Mesenchymal stem cell (in vitro differentiated cells and primary cell): ENCODE measurements at regions not wholly inside any gene's neighbourhood (a gene's known extent, or its start where the extent isn't known, plus 50 kb on each side); places are given as distances from the start of the nearest gene placed in this dataset.
"Not testable (repeated sequence)": the region's sequence is repeated elsewhere in the genome, so short reads cannot be mapped to it uniquely, and the experiment has no call there.

Experiments
- DNase-seq: peaks from one replicate; pipeline ENCODE4 v3.0.0-alpha.2; 2013
- H2AFZ ChIP-seq: one replicate; pipeline ENCODE4 v1.6.1; 2013; ENCODE audit warnings: low read depth, mild to moderate bottlenecking, control low read depth, inconsistent platforms, low read length, moderate library complexity
- H2AK5ac ChIP-seq: 2 replicates; pipeline ENCODE4 v1.6.1; 2013; ENCODE audit warnings: low read length, moderate library complexity, mild to moderate bottlenecking, inconsistent platforms; ENCODE audit not compliant: severe bottlenecking
- H2BK120ac ChIP-seq: one replicate; pipeline ENCODE4 v1.6.1; 2013; ENCODE audit warnings: low read depth, mild to moderate bottlenecking, inconsistent platforms, low read length, moderate library complexity
- H2BK12ac ChIP-seq, 2 experiments: one replicate each; pipeline ENCODE4 v1.6.1; 2013; ENCODE audit warnings: inconsistent platforms in 2 of 2, low read length in 2 of 2, mild to moderate bottlenecking in 2 of 2, moderate library complexity in 2 of 2, control low read depth in 1 of 2
- H2BK15ac ChIP-seq: one replicate; pipeline ENCODE4 v1.6.1; 2013; ENCODE audit warnings: mild to moderate bottlenecking, low read depth, inconsistent platforms; ENCODE audit not compliant: poor library complexity, severe bottlenecking
- H2BK5ac ChIP-seq: 2 replicates; pipeline ENCODE4 v1.6.1; 2013; ENCODE audit warnings: low read depth, mild to moderate bottlenecking, low read length, control low read depth, inconsistent platforms; ENCODE audit not compliant: poor library complexity, severe bottlenecking
- H3K14ac ChIP-seq, 2 experiments: one replicate each; pipeline ENCODE4 v1.6.1; 2013; ENCODE audit warnings: inconsistent platforms in 2 of 2, low read length in 2 of 2, control low read depth in 1 of 2, mild to moderate bottlenecking in 1 of 2, moderate library complexity in 1 of 2
- H3K18ac ChIP-seq, 2 experiments: one replicate each; pipeline ENCODE4 v1.6.1; 2013; ENCODE audit warnings: inconsistent platforms in 2 of 2, low read length in 2 of 2, control low read depth in 1 of 2, low read depth in 1 of 2, mild to moderate bottlenecking in 1 of 2
- H3K23ac ChIP-seq, 2 experiments: one replicate each; pipeline ENCODE4 v1.6.1; 2013; ENCODE audit warnings: inconsistent platforms in 2 of 2, low read length in 2 of 2, mild to moderate bottlenecking in 2 of 2, moderate library complexity in 2 of 2, control low read depth in 1 of 2
- H3K27ac ChIP-seq: 2 replicates; pipeline ENCODE4 v1.5.1; 2013; ENCODE audit warnings: mild to moderate bottlenecking, moderate library complexity, low read length, control low read depth, inconsistent platforms; ENCODE audit not compliant: poor library complexity, severe bottlenecking
- H3K27me3 ChIP-seq, 2 experiments: 2 replicates each; pipeline versions ENCODE4 v1.6.1 to v1.7.0; 2013; ENCODE audit warnings: low read length in 2 of 2, mild to moderate bottlenecking in 2 of 2, moderate library complexity in 2 of 2, control low read depth in 1 of 2, inconsistent platforms in 1 of 2; ENCODE audit not compliant: control insufficient read depth in 1 of 2, insufficient read depth in 1 of 2
- H3K36me3 ChIP-seq, 2 experiments: 2 replicates each; pipeline versions ENCODE4 v1.6.1 to v1.7.0; 2013; ENCODE audit warnings: low read length in 2 of 2, control low read depth in 1 of 2, inconsistent platforms in 1 of 2, low read depth in 1 of 2, mild to moderate bottlenecking in 1 of 2; ENCODE audit not compliant: insufficient read depth in 2 of 2, control insufficient read depth in 1 of 2
- H3K4ac ChIP-seq, 2 experiments: one replicate each; pipeline ENCODE4 v1.6.1; 2013; ENCODE audit warnings: inconsistent platforms in 2 of 2, low read length in 2 of 2, mild to moderate bottlenecking in 2 of 2, moderate library complexity in 2 of 2, control low read depth in 1 of 2, low read depth in 1 of 2
- H3K4me1 ChIP-seq: 2 replicates; pipeline ENCODE4 v1.6.1; 2013; ENCODE audit warnings: low read depth, low read length, control low read depth; ENCODE audit not compliant: control insufficient read depth, insufficient read depth
- H3K4me2 ChIP-seq: 2 replicates; pipeline ENCODE4 v1.6.1; 2013; ENCODE audit warnings: low read length, mild to moderate bottlenecking, inconsistent platforms; ENCODE audit not compliant: poor library complexity, severe bottlenecking
- H3K4me3 ChIP-seq, 2 experiments: 2 replicates each; pipeline versions ENCODE4 v1.5.1 to v1.7.0; 2013; ENCODE audit warnings: low read length in 2 of 2, mild to moderate bottlenecking in 2 of 2, control low read depth in 1 of 2, low read depth in 1 of 2; ENCODE audit not compliant: insufficient read depth in 1 of 2
- H3K79me1 ChIP-seq: replicated peaks from 2 replicates; pipeline ENCODE4 v1.6.1; 2013; ENCODE audit warnings: mild to moderate bottlenecking, control low read depth, low read length, inconsistent platforms; ENCODE audit not compliant: poor library complexity, severe bottlenecking
- H3K9ac ChIP-seq: 2 replicates; pipeline ENCODE4 v1.7.0; 2013; ENCODE audit warnings: mild to moderate bottlenecking, low read length, moderate library complexity
- H3K9me3 ChIP-seq: 2 replicates; pipeline ENCODE4 v1.7.0; 2013; ENCODE audit warnings: mild to moderate bottlenecking, low read length; ENCODE audit not compliant: control insufficient read depth
- H4K8ac ChIP-seq: one replicate; pipeline ENCODE4 v1.6.1; 2013; ENCODE audit warnings: inconsistent platforms, mild to moderate bottlenecking, low read length, moderate library complexity
- H4K91ac ChIP-seq: one replicate; pipeline ENCODE4 v1.6.1; 2013; ENCODE audit warnings: mild to moderate bottlenecking, low read length, inconsistent platforms
- WGBS: methylation state at CpG from one replicate; pipeline ENCODE4 v1.1.7; 2013; ENCODE audit warnings: mixed read lengths; 5-methylcytosine and 5-hydroxymethylcytosine counted together

DNA sequence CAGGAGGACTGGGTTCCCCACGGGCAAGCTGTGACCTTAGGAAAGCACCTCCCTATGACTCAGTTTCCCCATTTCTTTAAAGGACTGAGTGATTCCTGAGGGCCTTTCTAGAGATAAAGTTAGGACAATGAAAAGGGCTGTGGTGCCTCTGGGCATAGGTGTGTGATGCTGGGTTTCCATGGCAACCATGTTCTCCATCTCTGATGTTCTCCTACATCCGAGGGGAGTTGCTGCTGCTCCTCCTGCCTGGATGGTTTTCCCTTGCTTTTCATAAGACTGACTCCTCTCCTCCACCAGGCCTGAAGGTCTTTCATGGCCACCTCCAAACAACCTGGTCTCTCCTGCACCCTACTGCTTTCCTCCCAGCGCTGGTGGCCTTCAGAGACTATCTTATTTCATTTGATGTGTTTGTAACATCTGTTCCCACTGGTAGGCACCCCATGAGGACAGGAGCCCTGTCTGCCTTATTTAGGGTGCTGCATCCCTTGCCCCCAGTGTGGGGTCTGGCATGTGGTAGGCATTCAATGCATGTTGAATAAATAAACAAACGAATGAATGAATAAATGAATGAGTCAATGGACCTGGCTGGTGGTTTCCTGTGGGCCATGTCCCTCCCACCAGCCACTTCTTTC, 112.2 kb upstream of the HAND1 start:
- H2AK5ac ChIP-seq, result no peak overlapping the region
- H3K27me3 ChIP-seq, result peaks cover 20 to 42% of the 10 kb centered on the region in 2 experiments
- no peak overlapping the region for H4K91ac ChIP-seq
- WGBS, result 88% methylated on average over 4 of the region's 4 CpGs
- no peak overlapping the region for H3K9ac ChIP-seq
- DNase-seq, result no peak
- no peak overlapping the region for H3K27ac ChIP-seq
- H3K14ac ChIP-seq, result no peak overlapping the region
- H3K4me2 ChIP-seq, result no peak overlapping the region
- no peak overlapping the region for H3K23ac ChIP-seq
- no peak overlapping the region for H2BK12ac ChIP-seq
- H3K4me1 ChIP-seq, result no peaks in the 10 kb centered on the region
- H3K79me1 ChIP-seq, result no peaks in the 10 kb centered on the region
- H3K36me3 ChIP-seq, result no peaks in the 10 kb centered on the region
- no peak overlapping the region for H2BK120ac ChIP-seq
- no peak overlapping the region for H2AFZ ChIP-seq
- H3K18ac ChIP-seq, result no peak overlapping the region
- no peak overlapping the region for H4K8ac ChIP-seq
- no peak overlapping the region for H2BK5ac ChIP-seq
- no peak overlapping the region for H3K4ac ChIP-seq
- H3K9me3 ChIP-seq, result no peaks in the 10 kb centered on the region
- no peak overlapping the region for H3K4me3 ChIP-seq
- H2BK15ac ChIP-seq, result no peak overlapping the region

DNA sequence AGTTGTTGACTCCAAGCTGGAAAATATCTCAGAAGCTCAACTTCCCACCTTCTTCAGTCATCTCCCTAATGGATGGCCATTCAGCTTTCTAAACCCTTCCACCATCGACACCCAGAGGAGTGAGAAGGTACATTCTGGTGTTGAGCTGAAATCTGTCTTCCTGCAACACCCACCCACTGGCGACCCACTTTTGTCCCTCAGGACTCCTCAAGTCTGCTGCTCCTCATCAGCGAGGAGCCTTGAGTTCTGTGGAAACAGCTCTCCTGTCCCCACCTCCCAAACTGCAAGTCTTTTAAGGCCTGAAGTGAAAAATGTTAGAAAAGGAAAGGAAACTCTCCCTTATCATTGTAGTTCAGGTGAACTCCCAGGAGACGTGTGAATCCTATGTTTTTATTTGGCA, 111.5 kb upstream of the HAND1 start:
- Histone ChIP-seq H3K18ac (no peak overlapping the region), H2BK5ac (no peak overlapping the region), H3K4me2 (no peak overlapping the region), H3K9ac (no peak overlapping the region), H3K14ac (no peak overlapping the region), H2BK120ac (no peak overlapping the region), H3K36me3 (no peaks in the 10 kb centered on the region), H3K4ac (no peak overlapping the region), H3K4me3 (no peak overlapping the region), H2AK5ac (no peak overlapping the region), H3K9me3 (no peaks in the 10 kb centered on the region), H3K4me1 (no peaks in the 10 kb centered on the region), H3K79me1 (no peaks in the 10 kb centered on the region), H4K91ac (no peak overlapping the region), H3K23ac (no peak overlapping the region), H3K27me3 (peaks cover 24 to 48% of the 10 kb centered on the region in 2 experiments), H2BK15ac (no peak overlapping the region), H4K8ac (no peak overlapping the region), H2BK12ac (no peak overlapping the region), H2AFZ (no peak overlapping the region), H3K27ac (no peak overlapping the region)
- WGBS, result 96% methylated on average over 3 of the region's 4 CpGs
- DNase-seq, result no peak

DNA sequence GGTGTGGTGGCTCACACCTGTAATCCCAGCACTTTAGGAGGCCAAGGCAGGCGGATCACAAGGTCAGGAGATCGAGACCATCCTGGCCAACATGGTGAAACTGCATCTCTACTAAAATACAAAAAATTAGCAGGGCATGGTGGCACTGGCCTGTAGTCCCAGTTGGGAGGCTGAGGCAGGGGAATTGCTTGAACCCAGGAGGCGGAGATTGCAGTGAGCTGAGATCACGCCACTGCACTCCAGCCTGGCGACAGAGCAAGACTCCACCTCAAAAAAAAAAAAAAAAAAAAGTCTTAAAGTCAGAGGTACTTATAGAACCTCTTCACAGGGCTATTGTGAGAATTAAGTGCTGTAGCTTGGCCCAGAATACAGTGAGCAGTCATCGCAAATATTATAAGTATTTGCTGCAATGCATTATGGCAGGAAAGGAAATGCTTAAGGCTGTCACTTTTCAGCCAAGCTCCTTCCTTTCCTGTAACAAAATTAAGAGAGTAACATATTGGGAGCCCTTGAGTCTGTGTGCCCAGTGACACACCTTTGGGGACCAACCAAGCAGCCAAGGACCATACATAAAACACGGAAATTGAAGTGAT, 110.9 kb upstream of the HAND1 start:
- not testable (repeated sequence) for H2BK15ac ChIP-seq, H3K4me2 ChIP-seq, H3K27ac ChIP-seq, H3K9ac ChIP-seq, H3K18ac ChIP-seq, H3K4me1 ChIP-seq, H3K79me1 ChIP-seq, H3K9me3 ChIP-seq, H3K4ac ChIP-seq, H3K4me3 ChIP-seq, H2BK120ac ChIP-seq, H4K91ac ChIP-seq, H3K23ac ChIP-seq, H3K36me3 ChIP-seq, H2AFZ ChIP-seq, H2BK5ac ChIP-seq, H4K8ac ChIP-seq, DNase-seq, H3K14ac ChIP-seq, H2BK12ac ChIP-seq, H2AK5ac ChIP-seq
- H3K27me3 ChIP-seq, result peaks cover 30 to 53% of the 10 kb centered on the region in 2 experiments
- WGBS, result 89% methylated on average over 4 of the region's 7 CpGs

DNA sequence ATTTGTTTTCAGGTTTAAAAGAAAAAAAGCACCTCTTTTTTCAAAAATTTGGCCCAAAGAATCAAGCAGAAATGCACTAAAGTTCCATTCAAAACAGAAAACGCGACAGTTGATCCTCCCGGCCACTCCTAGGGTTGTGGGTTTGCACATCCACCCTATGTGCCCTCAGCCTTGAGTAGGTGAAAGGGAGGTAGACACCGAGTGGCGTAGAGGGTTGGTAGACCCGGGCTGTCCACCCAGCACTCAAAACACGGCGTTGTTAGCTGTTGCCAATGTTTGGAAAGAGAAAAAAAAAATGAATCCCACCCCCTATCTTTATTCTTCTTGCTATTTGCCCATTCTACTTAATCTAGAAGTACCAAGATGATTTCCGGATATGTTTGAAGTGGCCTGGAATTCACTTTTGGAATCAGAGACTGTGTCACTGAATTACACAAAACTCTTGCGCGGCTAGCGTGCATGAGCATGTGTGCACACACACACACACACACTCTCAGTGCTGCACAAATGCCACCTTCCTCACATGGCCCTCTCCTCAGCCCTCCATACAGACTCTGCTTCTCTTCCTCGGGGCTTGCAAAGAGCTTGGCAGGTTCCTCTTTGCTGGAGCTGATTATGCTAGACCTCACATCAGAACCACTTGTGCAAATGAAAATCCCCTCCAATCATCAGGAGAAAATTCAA, 110.2 kb upstream of the HAND1 start:
- Histone ChIP-seq H3K23ac (no peak overlapping the region), H3K14ac (no peak overlapping the region), H4K91ac (no peak overlapping the region), H2AK5ac (no peak overlapping the region), H3K79me1 (no peaks in the 10 kb centered on the region), H3K9me3 (no peaks in the 10 kb centered on the region), H3K4me2 (no peak overlapping the region), H2BK5ac (no peak overlapping the region), H2AFZ (no peak overlapping the region), H3K9ac (no peak overlapping the region), H3K4ac (no peak overlapping the region), H3K4me3 (no peak overlapping the region), H2BK120ac (no peak overlapping the region), H3K27me3 (peaks cover 33 to 58% of the 10 kb centered on the region in 2 experiments), H3K18ac (no peak overlapping the region), H3K4me1 (no peaks in the 10 kb centered on the region), H4K8ac (no peak overlapping the region), H2BK15ac (no peak overlapping the region), H3K27ac (no peak overlapping the region), H3K36me3 (no peaks in the 10 kb centered on the region), H2BK12ac (no peak overlapping the region)
- WGBS, result 84% methylated on average over 9 of the region's 13 CpGs
- no peak for DNase-seq
